NT2/D1 (cell line): ENCODE measurements at regions not wholly inside any gene's neighbourhood (a gene's known extent, or its start where the extent isn't known, plus 50 kb on each side); places are given as distances from the start of the nearest gene placed in this dataset.

ENCODE experiments used
- DNase-seq: peaks from one replicate; pipeline ENCODE4 v3.0.0-alpha.2; 2011; ENCODE audit warnings: low read depth, low spot score
- H3K27me3 ChIP-seq: 2 replicates; pipeline ENCODE4 v1.6.0; 2011; ENCODE audit warnings: mild to moderate bottlenecking; ENCODE audit not compliant: insufficient read length, insufficient read depth
- H3K36me3 ChIP-seq: 2 replicates; pipeline ENCODE4 v1.6.1; 2011; ENCODE audit warnings: mild to moderate bottlenecking, low read length, mixed read lengths; ENCODE audit not compliant: insufficient read depth, insufficient read length
- H3K4me1 ChIP-seq: 2 replicates; pipeline ENCODE4 v1.5.1; 2011; ENCODE audit not compliant: insufficient read depth, insufficient read length
- H3K4me3 ChIP-seq: 2 replicates; pipeline ENCODE4 v1.5.1; 2011; ENCODE audit warnings: low read depth; ENCODE audit not compliant: insufficient read length
- H3K9ac ChIP-seq: 2 replicates; pipeline ENCODE4 v1.6.0; 2011; ENCODE audit warnings: low read depth; ENCODE audit not compliant: insufficient read length
- H3K9me3 ChIP-seq: 2 replicates; pipeline ENCODE4 v1.5.1; 2011; ENCODE audit warnings: mild to moderate bottlenecking, low read length; ENCODE audit not compliant: insufficient read depth
- SUZ12 ChIP-seq: IDR thresholded peaks from 2 replicates; pipeline ENCODE4 v1.6.1; 2011; ENCODE audit not compliant: insufficient read length, insufficient read depth; ENCODE audit errors: extremely low read depth
- YY1 ChIP-seq: IDR thresholded peaks from 2 replicates; pipeline ENCODE4 v1.6.1; 2011; ENCODE audit not compliant: insufficient read length, insufficient read depth
- ZNF274 ChIP-seq: IDR thresholded peaks from 2 replicates; pipeline ENCODE4 v1.6.1; 2011; ENCODE audit warnings: mild to moderate bottlenecking, low read depth, low read length

- H3K9me3 ChIP-seq = no peaks in the 10 kb centered on the region
- no peak for TF ChIP-seq YY1
- no peak for TF ChIP-seq SUZ12
- DNase-seq = no peak
- H3K27me3 ChIP-seq = no peaks in the 10 kb centered on the region
- H3K9ac ChIP-seq = no peak overlapping the region
- no peaks in the 10 kb centered on the region for H3K36me3 ChIP-seq
- no peaks in the 10 kb centered on the region for H3K4me1 ChIP-seq
- no peak overlapping the region for H3K4me3 ChIP-seq
Observed at GRCh38 chr1:189941922-189942321, 535.7 kb downstream of the BRINP3 start.

GRCh38 chr1:189958756-189959155 lies 518.9 kb downstream of the BRINP3 start:
- no peak for DNase-seq
- Histone ChIP-seq H3K27me3 (no peaks in the 10 kb centered on the region), H3K4me3 (no peak overlapping the region), H3K36me3 (no peaks in the 10 kb centered on the region), H3K9ac (no peak overlapping the region), H3K9me3 (no peaks in the 10 kb centered on the region), H3K4me1 (no peaks in the 10 kb centered on the region)
- TF ChIP-seq SUZ12 = no peak
- TF ChIP-seq ZNF274 = no peak
- no peak for TF ChIP-seq YY1

DNA sequence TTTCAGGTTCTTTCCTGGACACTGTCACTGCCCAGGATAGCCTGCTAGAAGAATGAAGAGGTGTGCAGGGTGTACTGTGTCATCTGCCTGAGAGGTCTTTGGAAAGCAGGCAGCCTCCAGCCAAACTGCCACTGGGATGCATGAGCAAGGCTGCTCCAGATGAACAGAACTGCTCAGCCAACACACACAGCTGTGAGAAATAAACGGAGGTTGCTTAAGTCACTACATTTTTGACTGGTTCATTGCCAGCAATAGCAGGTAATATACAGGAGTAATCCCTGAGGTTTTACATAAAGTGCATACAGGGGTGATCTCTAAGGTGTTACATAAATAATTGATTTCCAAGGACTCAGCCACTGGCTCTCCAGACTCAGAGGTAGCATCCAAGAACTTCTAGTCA lies 516.9 kb downstream of the BRINP3 start:
- DNase-seq = no peak
- Histone ChIP-seq H3K9me3 (no peaks in the 10 kb centered on the region), H3K4me3 (no peak overlapping the region), H3K27me3 (no peaks in the 10 kb centered on the region), H3K9ac (no peak overlapping the region), H3K4me1 (no peaks in the 10 kb centered on the region), H3K36me3 (no peaks in the 10 kb centered on the region)
- TF ChIP-seq YY1 (no peak), ZNF274 (no peak), SUZ12 (no peak)

DNA sequence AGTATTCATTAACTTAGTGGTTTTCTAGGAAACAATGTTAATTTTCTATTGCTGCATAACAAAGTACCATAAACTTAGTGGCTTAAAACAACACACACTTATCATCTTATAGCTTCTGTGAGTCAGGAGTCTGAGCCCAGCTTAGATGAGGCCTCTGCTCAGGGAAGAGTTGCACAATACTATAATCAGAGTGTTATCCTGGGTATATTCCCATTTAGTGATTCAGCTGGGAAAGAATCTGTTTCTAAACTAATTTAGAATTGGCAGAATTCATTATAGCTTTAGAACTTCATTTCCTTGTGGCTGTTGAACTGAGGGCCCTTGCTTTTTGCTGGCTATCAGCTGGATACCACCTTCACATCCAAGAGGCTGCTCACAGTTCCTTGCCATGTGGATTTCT lies 515.5 kb downstream of the BRINP3 start:
- no peak for TF ChIP-seq YY1
- no peak for TF ChIP-seq ZNF274
- TF ChIP-seq SUZ12 = no peak
- H3K4me1 ChIP-seq = no peaks in the 10 kb centered on the region
- H3K9me3 ChIP-seq = no peaks in the 10 kb centered on the region
- no peaks in the 10 kb centered on the region for H3K27me3 ChIP-seq
- no peak for DNase-seq
- no peak overlapping the region for H3K9ac ChIP-seq
- no peaks in the 10 kb centered on the region for H3K36me3 ChIP-seq
- no peak overlapping the region for H3K4me3 ChIP-seq

DNA sequence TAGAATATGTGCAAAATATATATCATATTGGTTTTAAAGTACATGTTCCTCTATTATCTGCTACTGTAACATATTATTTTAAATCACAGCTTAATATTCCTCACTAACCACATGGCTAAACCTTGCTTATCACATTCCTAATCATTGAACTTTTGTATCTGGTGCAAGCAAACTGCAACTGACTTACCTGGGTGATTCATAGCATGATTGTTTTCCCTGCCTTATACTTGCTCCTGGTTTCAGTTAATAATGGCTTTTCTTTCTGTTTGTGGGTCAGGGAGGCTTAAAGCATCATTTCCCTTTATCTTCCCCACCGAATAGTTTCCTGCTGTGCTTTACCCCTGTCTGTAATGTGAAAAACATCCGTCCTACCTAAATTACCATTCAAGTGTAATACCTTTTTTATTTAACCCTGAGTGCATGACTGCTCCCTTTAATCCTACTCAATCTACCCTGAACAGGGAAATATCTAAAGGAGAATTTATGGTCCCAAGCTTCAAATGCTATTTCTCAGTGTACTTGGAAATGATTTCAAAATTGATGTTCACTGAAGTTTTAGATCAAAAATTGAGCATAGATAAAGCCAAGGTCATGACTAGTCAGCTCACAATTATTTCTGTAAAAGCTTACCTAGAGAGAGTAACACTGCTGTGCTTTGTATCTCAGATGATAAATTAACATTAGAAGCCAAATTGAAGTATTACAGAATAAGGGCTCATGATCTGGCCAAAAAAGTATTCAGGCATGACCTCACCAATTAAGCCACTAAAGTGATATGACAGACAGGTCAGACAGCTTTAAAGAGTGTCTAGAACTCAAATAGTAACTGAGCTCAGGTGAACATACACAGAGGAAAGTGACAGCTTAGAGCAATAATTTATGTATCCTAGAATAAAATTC lies 507.1 kb downstream of the BRINP3 start:
- no peak for TF ChIP-seq ZNF274
- no peak for TF ChIP-seq YY1
- no peak for TF ChIP-seq SUZ12
- Histone ChIP-seq H3K4me1 (no peaks in the 10 kb centered on the region), H3K36me3 (no peaks in the 10 kb centered on the region), H3K9me3 (no peaks in the 10 kb centered on the region), H3K27me3 (no peaks in the 10 kb centered on the region), H3K4me3 (no peak overlapping the region), H3K9ac (no peak overlapping the region)
- DNase-seq = peak; percentile 9

DNA sequence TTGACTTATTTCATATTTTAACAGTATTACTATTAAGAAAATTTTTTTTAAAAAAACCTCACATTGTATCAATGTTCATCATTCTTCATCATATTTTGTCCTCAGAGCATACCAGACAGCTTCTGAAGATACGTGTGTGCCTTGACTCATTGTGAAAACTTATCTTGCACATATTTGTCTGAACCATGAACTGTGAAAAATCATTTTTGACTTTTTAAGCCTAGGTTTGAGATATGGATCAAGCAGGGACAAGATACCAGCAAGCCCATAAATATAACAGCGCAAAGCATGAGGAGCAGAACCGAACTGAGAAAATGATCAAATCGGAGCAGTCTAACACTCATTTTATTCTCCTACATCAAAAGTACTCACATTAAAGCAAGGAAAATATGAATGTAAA lies 506.0 kb downstream of the BRINP3 start:
- TF ChIP-seq YY1 = no peak
- TF ChIP-seq ZNF274 = no peak
- Histone ChIP-seq H3K4me3 (no peak overlapping the region), H3K4me1 (no peaks in the 10 kb centered on the region), H3K9ac (no peak overlapping the region), H3K27me3 (no peaks in the 10 kb centered on the region), H3K36me3 (no peaks in the 10 kb centered on the region), H3K9me3 (no peaks in the 10 kb centered on the region)
- no peak for DNase-seq

- Histone ChIP-seq H3K9me3 (0 out of 2 replicates have a peak, but pooled peaks cover 4% of the 10 kb centered on the region), H3K36me3 (no peaks in the 10 kb centered on the region), H3K4me1 (peaks cover 2% of the 10 kb centered on the region), H3K4me3 (no peak overlapping the region), H3K9ac (no peak overlapping the region), H3K27me3 (no peaks in the 10 kb centered on the region)
- TF ChIP-seq YY1 (no peak), ZNF274 (no peak), SUZ12 (no peak)
- no peak for DNase-seq
Observed at GRCh38 chr1:189977184-189977583, 500.5 kb downstream of the BRINP3 start.
